Prostate gland (tissue), 2 donors: ENCODE measurements at regions not wholly inside any gene's neighbourhood (a gene's known extent, or its start where the extent isn't known, plus 50 kb on each side); places are given as distances from the start of the nearest gene placed in this dataset.

ENCODE experiments used
- CTCF ChIP-seq, 4 experiments: fragments of 200-600 bp in 2 of 4; fragments of 450-650 bp in 2 of 4; sonication (generic) in 2 of 4; IDR thresholded peaks; 1 replicate in 3 of 4; 2 replicates in 1 of 4; pipeline ENCODE4 v1.5.1; 2016 to 2019; ENCODE audit warnings: antibody characterized with exemption in 4 of 4, mild to moderate bottlenecking in 2 of 4, moderate library complexity in 2 of 4
- POLR2AphosphoS5 ChIP-seq: sonication (generic); formaldehyde crosslinking; IDR thresholded peaks from one replicate; pipeline ENCODE4 v1.6.1; 2017; ENCODE audit warnings: antibody characterized with exemption

DNA sequence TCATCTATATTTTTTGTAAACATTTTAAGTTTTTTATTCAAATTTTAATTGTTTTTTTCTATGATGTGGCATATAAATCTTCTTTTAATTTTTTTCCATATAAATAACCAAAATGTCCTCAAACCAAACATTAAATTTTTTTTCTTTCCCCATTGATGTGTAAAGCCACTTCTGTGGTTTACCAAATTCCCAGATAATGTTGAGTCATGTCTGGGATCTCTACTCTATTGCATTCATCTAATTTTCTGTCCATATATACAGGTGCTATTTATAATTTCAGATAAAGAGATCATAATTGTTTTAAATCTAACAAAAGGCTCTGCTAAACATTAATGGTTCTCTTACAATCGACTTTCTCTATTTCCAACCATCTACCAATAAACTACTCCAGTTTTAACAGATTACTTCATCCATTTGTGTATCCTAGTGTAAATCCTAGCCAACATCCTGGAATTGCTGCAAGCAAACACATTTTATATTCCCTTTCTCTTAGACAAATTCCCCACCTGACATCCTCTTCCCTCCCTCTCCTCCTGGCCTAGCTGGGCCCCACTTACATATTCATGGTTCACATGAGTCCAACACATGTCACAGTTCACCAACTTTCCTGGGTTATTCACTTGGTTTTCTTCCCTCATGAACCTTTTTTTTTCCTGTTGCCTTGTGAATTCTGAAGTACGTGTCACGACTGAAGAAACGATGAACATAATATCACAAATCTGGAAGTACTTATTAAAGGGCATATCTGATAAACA lies 368.0 kb upstream of the AGTR1 start:
- TF ChIP-seq CTCF (IDR thresholded peaks at IDR 0.05) (no peak), POLR2AphosphoS5 (no peak)
